SKM-1 treated with dmso at 0.1 percent for 144 hours (cell line): ENCODE measurements at regions not wholly inside any gene's neighbourhood (a gene's known extent, or its start where the extent isn't known, plus 50 kb on each side); places are given as distances from the start of the nearest gene placed in this dataset.

ENCODE experiments used
- DNase-seq: peaks from one replicate; lab custom pipeline; 2025; ENCODE audit not compliant: unreplicated experiment; lab: John Stamatoyannopoulos, UW

DNA sequence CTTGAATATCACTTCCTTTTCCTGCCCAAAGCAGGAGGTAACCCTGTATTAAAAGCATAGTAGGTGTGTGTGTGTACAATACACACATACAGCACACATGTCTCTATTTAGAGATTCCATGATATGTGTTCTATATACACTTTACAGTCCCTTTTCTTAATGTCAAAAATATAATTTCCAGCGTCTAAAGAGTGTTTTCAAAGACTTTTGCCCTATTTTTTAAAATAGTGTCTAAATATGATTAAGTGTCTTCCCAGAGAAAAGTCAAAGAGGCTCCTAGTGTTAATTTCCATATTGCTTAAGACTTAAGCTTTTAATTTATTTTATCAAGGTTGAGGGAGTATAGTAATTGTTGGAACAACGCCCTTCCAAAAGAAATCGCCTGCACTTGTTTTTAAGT, 420.3 kb upstream of the POU3F3 start:
- no peak for DNase-seq

DNA sequence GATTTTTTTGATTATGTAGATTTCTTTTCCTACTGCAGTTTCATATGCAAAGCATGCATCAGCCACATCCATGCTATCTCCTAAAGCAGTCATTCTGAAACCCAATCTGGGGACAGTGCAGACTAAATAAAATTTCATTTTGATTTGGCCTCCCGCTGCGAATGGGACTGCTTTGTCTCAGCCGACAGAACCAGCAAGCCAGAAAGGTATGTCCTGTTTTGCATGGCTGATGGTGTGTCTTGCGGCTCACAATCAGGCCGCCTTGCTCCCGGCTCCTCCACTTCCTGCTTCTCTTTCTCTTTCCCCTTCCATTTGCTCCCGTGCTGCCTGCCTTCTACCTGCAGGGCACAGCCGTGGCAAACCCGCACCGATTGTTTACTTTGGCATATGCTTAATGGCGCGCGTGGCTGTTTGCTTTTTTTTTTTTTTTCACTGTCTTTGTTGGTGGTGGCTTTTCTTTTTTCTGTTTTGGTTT, 419.6 kb upstream of the POU3F3 start:
- no peak for DNase-seq

DNA sequence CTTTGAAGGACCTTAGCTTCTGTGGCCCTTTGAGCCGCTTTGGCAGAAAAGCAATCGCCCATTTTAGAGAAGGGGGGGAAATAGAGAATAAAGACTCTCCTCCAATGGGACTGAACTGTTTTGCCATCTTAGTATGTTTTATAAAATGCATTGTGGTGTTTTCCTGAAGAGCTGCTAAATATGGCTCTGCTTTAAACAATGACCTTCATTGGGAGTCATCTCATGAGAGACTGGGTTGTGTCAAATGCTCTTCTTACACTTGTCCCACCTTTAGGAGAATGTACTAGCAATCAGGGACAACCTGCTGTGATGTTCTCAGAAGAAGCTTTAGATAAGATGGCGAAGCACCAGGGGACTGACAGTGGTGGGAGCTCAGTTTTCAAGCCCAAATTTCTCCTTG, 418.9 kb upstream of the POU3F3 start:
- no peak for DNase-seq

DNA sequence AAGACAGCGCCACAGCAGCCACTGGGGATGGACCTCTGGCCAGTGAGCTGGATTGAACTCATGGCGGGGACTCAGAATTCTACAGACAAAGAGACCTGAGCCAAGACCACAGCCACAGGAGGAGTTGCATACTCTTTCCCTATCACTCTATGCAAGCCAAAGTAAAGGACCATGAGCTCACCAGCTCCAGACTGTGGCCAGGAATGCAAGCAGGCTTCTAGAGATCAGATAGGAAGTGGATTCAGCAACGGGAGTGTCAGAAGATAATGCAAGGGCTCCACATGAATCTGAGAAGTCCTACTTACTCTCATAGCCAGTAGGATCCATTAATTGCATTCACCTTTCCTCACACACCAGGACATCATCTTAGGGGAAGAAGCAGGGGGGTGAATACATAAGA, 415.4 kb upstream of the POU3F3 start:
- no peak for DNase-seq

DNA sequence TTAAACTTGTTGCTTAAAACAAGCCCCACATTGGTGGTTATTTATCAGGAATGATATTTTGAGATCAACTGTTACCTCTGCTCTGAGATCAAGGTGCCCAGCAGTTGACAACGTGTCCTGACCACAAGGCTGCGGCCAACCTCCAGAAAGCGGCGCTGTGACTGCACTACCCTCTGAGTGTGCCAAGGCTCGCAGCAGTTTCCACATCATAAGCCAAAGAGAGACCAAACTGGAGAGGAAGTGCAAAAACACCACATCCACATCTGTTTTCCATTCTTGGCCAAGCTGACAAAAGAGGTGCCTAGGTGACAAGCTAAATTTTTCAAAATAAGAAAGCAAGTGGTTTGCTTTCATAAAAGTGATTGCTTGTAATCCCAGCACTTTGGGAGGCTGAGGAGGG, 410.8 kb upstream of the POU3F3 start:
- no peak for DNase-seq

DNA sequence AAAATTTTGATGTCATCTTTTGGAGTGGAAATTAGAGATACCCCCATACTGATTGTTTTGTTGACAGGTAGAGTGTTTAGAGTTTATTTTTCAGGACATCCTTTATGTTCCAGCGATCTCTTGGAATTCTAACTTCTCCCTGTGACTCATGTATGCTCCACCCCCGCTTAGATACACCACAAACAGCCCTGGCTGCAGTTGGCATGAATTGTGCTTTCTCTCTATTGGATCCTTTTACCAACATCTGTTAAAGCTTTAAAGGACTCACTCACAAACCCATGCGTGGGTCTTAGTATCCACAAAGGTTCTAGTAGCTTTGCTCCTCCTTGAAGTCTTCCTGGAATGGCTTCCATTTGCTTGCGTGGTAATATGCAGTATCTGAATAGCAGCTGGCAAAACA, 409.5 kb upstream of the POU3F3 start:
- no peak for DNase-seq

DNA sequence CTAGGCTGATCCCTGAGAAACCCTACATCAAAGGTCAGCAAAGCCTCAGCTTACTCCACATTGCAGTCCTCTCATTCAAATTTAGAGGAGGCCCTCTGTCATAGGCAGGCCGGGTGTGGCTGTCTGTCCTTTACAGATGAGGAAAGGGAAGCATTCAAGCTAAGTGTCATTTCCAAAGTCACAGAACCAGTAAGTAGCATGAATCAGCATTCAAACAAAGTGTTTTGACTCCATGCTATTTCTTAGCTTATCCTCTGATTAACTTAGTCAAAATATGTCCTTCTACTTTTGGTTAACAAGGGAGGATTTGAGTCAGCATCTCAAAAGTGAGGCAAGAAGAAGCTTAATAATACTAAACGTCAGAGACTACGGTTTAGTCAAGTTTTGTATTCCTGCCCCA, 409.0 kb upstream of the POU3F3 start:
- DNase-seq: no peak

DNA sequence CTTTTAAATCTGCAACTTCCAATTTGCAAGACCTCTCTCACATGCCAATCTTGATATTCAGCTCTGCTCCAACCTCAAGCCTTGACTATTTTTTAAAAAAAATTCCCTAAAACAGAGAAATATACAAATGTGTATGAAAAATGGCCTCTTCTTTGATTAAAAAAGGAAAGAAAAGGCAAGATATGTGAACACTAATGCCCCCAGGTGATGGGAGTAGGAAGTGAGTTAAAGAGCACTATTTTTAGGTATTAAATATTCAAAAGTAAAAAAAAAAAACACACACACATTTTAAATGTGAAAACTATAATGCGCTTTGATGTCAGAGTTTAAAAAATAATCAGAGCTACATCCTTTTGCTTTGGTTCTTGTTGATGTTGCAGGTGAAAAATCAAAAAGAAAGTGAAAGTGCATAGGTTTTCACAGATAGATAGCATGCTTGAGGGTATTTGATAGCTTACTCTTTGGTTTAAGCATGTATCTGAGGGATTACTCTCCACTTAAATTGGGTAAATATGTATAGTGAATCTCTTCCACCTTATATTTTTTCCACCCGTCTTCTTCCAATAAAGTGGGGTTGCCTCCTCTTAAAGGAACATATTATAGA, 406.0 kb upstream of the POU3F3 start:
- no peak for DNase-seq

DNA sequence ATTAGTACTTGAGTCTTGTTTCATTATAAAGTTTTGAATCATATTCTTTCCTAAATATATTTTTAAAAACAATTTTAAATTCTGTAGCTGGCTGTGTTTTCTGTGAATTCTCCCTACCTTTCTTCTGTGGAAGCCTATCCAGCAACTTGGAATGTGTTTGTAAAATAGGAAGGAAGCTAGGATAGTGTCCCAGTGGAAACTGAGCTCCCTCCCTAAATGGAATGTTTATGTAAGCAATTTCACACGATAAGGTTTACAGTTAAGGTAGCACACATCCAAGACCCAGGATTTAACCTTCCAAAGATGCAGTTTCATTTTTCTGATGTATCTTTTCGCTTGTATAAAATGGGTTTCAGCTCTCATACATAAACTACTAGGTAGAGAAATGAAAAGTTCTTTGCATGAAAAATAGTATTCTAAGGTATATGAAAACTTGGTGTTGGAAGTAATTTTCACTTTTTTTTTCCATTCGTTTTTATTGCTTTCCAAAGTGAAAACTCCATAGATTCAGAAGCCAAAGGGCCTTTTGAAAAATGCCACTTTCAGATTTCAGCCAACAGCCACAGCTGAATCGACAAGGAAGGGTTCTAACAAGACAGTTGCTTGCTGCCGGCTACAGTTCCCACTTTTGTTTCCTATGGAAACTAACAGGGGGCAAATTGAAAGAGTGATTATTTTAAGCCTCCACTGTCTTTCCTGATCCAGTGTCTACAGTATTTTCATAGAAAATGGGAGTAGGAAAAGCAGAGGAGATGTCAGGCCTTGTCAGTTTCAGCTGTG, 405.1 kb upstream of the POU3F3 start:
- no peak for DNase-seq

DNA sequence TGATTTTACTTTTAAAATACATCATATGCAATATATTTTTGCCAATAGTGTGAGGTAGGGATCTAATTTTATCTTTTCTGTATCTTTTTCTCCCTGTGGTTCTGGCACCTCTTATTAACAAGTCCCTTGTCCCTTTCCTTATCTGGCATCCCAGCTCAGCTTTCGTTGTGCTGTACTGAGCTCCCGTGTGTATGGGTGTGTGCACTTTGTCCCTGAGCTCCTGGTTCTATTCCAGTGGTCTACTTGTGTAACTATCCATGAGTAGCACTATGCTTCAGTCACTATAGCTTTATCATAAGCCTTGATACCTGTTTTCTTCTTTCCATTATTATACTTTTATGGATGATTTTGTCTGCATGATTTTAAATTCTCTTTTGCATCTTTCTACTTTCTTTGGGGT, 401.4 kb upstream of the POU3F3 start:
- DNase-seq: no peak

DNA sequence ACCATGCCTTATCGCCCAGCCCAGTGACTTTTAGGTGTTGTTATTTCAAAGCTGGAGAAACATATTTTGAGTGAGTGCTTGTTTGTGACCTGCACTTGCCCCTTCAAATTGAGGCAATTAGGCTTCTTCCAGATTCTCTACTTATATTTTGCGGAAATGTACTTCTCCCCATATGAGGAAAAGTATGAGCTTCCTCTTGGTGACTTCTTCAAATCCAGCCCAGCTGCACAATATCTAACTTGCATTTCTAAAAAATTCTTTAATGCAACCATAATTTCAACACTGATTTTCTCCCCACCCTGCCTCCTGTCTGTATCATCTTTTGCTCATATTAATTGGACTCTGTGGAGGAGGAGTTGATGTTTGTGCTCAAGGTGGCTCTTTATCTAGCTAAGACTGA, 391.2 kb upstream of the POU3F3 start:
- DNase-seq: no peak

DNA sequence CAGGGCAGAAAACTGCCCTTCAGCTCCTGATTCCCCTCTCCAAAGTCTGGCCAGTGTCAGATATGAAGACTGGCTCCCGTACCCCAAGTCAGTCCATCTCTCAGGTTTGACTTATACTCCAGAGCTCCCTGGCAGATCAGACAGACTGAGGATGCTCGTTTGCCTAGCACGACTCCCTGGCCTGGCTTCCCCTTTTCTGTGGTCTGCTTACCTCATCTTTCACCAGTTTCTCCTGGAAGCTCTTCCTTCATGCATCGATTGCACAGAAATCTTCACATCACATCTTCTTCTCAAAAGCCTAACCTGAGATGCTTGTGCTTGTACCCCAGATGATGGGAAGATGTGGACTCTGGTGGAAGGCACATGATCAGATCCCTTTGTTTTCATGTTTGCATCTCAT, 387.9 kb upstream of the POU3F3 start:
- peak; percentile 74 for DNase-seq

DNA sequence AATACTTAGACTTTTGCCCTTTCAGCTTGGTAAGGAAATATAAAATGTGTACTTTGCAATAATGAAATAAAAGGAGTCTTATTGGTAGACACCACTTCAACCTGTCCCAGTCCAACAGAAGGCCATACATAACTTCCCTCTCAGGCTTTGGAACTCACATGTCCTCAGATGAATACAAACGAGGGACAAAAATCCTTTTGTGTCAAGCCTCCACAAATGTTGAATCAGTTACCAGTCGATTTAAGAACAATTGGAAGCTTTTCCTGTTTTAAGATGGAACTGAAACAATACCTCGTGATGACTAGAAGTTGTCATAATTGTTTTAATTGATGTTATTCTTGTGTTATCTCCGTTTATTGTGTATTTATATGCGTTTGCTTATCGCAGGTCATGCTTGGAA, 385.1 kb upstream of the POU3F3 start:
- no peak for DNase-seq

DNA sequence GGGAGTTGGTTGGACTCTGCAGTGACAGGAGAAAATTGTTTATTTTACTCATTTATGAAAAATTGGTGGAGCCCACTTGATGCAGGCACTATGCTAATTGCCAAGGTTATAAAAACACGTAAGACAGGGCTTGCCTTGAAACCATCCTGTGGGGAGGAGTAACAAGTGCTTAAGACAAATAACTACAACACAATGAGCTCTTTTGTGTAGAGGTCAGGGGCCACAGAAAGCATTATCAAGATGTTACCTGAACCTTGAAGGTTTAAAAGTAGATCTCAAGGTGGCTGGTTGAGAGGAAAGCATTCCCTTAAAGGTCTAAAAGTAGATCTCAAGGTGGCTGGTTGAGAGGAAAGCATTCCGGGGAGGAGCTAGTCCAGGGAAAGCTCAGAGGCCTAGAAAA, 381.8 kb upstream of the POU3F3 start:
- no peak for DNase-seq

DNA sequence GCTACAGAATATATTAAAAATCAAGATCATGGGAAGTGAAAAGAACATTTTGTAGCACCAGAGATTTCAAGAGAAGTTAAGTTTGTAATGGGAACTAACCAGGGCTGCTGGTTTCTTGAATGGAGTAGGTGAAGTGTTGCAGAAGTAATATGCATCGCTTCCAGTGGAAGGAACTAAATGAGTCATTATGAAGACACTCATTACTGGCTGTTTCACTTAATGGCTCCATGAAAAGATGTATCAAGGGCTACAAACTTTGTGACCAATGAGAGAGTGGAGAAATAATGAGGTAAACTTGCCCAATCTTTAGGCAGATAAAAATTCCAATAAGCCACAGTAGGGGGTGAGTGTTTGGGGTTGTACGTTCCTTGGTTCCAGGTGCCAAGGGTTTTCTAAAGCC, 380.4 kb upstream of the POU3F3 start:
- peak; percentile 76 for DNase-seq

DNA sequence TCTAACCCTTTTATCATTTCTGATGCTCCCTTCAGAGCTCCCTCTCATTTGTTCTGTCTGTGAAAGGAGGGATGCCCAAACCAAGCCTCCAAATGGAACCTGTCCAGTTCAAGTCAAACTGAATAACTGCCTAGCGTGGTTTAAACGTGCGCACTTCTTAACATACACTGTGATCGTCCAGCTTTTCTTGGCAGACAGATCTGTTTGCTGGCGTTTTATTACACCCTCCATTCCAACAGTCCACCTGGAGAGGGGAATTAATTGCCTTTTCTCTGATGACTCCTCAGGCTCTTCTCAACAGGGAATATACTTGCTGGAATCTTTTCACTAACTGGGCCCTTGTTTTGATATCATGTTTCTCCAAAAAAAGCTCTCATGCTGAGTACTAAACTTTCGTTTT, 379.2 kb upstream of the POU3F3 start:
- DNase-seq: no peak

DNA sequence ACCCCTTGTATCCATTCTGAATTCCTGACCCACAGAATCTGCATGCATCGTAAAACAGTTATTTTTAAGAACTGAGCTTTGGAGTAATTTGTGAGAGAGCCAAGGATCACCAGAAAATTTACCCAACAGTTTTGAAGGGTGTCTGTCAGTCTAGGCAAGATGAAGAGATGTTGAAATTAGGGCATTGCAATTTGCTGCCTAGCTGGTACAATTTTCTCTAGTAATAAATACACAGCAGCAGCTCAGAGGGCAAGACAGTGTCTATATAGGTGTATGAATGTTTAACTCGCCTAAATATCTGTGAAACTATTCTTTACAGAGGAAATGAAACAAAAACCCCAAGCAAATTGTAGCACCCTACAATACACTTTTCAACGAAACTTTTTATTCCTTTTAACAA, 377.8 kb upstream of the POU3F3 start:
- no peak for DNase-seq

DNA sequence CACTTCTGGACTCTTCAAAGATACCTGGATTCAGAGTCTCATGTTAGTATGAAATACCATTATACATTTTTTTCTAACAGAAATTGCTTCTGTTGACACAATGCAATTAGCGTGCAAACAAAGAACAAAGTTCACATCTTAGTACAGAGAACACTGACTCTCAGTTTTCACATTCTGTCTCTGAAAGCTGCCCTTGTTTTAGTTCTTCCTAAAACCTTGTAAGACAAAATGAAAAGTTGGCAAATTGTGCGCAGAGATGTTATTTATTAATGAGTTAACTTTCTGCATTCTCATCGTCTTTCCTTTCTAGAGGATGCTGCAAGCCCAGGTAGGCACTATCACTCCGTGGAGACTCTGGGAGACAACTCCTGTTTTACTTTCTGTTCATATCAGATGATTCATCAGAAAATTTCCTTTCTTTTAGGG, 377.3 kb upstream of the POU3F3 start:
- DNase-seq: no peak

DNA sequence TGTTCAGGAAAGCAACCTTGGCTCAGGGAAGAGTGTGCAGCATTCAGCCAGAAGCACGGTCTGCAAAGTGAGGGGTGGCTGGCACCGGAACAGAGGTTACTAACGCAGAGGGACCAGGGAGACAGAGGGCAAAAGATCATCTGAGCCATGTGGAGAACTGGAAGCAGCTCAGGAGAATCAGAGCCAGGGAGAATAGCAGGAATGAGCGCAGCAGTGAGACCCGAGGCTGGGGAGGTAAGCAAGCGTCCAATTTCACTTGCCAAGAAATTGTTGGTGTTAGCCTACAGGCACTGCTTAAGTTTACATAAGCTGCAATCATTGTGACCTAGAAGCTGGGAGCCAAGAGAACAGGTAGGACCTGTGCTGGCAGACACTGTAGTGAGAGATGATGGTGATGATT, 372.6 kb upstream of the POU3F3 start:
- DNase-seq: no peak

DNA sequence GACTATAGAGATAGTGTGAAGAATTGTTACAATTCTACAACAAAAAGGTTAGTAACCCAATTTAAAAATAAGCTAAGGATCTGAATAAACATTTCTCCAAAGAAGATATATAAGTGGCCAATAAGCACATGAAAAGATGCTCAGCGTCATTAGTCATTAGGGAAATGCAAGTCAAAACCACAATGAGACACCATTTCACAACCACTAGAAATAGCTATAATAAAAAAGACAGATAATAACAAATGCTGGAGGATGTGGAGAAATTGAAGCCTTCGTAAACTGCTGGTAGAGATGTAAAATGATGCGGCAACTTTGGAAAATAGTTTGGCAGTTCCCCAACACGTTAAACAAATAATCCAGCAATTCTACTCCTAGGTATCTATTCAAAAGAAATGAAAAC, 366.5 kb upstream of the POU3F3 start:
- DNase-seq: no peak

DNA sequence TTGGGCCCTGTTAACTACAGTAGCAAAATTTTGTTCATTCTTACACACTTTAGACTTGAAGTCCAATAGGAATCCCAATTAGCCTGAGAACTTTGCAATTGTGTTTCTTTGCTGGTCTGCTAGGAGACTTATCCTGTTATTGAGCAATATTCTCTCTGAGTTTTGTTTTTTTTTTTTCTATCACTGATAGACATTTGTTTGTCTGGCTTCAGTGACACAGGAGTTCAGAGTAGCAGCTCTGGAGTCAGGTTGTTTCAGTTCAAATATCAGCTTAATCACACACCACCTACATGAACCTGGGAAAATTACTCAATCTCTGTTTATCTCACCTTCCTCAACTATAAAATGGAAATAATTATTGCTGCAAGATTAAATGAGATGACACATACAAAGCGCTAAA, 360.2 kb upstream of the POU3F3 start:
- DNase-seq: no peak

DNA sequence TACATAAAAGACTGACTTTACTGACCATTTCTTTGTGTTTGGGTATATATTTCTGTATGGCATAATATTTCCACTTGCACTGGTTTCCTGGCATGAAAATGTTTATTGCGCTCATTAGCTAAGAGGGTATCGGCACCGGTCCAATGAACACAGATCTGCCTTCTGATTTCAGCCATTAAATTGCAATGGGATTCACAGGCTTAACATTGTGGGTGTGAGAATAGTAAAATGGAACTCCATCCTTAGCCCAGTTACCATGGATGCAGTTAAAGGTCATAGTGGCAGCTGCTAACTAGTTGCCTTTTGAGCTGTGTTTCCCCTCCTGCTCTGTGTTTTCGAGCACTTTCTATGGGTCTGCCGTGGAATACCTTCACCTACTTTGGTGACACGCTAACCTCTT, 352.6 kb upstream of the POU3F3 start:
- DNase-seq: no peak

DNA sequence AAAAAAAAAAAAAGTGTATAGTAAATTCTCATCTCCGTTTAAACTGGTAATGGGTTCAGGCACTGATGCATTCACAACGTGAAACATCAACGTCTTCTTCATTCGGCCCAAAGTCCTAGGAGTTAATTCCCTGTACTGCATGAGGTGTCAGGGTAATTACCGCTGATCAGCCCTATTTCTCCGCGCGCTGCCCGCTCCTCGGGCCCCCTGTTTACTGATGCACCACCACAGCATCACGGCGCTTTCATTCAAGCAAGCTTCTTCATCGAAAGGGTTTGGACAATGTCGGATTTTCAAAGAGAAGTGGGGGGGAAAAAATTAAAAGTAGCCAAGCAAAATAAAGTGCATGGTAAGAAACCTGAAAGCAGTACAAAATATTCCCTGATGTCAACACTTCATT, 352.0 kb upstream of the POU3F3 start:
- no peak for DNase-seq
